ENCODE measurements at regions not wholly inside any gene's neighbourhood (a gene's known extent, or its start where the extent isn't known, plus 50 kb on each side); places are given as distances from the start of the nearest gene placed in this dataset.

- no peaks in the 10 kb centered on the region; the same call in none of the 2 replicates for H3K9me3 ChIP-seq (replicated peaks)
- no peak overlapping the region for H3K27ac ChIP-seq
- H3K36me3 ChIP-seq: no peaks in the 10 kb centered on the region
- H3K27me3 ChIP-seq (replicated peaks): no peaks in the 10 kb centered on the region
- H3K4me3 ChIP-seq: no peak overlapping the region
- no peak for DNase-seq (ENCODE audit: low read depth in 1 of 2, low spot score in 2 of 2)
- no peaks in the 10 kb centered on the region for H3K4me1 ChIP-seq (replicated peaks)
Measured at GRCh38 chr18:39531659-39532058, 1966.1 kb upstream of the CELF4 start.

- DNase-seq (ENCODE audit: low read depth in 1 of 2, low spot score in 2 of 2): no peak
- H3K27ac ChIP-seq: no peak overlapping the region
- no peaks in the 10 kb centered on the region for H3K27me3 ChIP-seq (replicated peaks)
- H3K4me3 ChIP-seq: no peak overlapping the region
- no peaks in the 10 kb centered on the region for H3K36me3 ChIP-seq
- no peaks in the 10 kb centered on the region for H3K4me1 ChIP-seq (replicated peaks)
- H3K9me3 ChIP-seq (replicated peaks): peaks cover 3% of the 10 kb centered on the region; the same call in 1 of the 2 replicates
Measured at GRCh38 chr18:39529358-39529757, 1963.8 kb upstream of the CELF4 start.

GRCh38 chr18:39527465-39527864, 1961.9 kb upstream of the CELF4 start:
- no peak overlapping the region for H3K27ac ChIP-seq
- no peaks in the 10 kb centered on the region for H3K4me1 ChIP-seq (replicated peaks)
- no peaks in the 10 kb centered on the region for H3K27me3 ChIP-seq (replicated peaks)
- H3K4me3 ChIP-seq: no peak overlapping the region
- no peaks in the 10 kb centered on the region for H3K36me3 ChIP-seq
- DNase-seq (ENCODE audit: low read depth in 1 of 2, low spot score in 2 of 2): no peak
- H3K9me3 ChIP-seq (replicated peaks): peaks cover 7% of the 10 kb centered on the region; the same call in 1 of the 2 replicates

- H3K27me3 ChIP-seq (replicated peaks): no peaks in the 10 kb centered on the region
- no peak for DNase-seq (ENCODE audit: low read depth in 1 of 2, low spot score in 2 of 2)
- H3K4me1 ChIP-seq (replicated peaks): no peaks in the 10 kb centered on the region
- H3K9me3 ChIP-seq (replicated peaks): peaks cover 7% of the 10 kb centered on the region; the same call in 1 of the 2 replicates
- no peak overlapping the region for H3K4me3 ChIP-seq
- H3K27ac ChIP-seq: no peak overlapping the region
- H3K36me3 ChIP-seq: no peaks in the 10 kb centered on the region
Measured at GRCh38 chr18:39524370-39524769, 1958.8 kb upstream of the CELF4 start.

GRCh38 chr18:39523281-39523680, 1957.7 kb upstream of the CELF4 start:
- DNase-seq (ENCODE audit: low read depth in 1 of 2, low spot score in 2 of 2): no peak
- H3K4me3 ChIP-seq: no peak overlapping the region
- H3K27me3 ChIP-seq (replicated peaks): no peaks in the 10 kb centered on the region

GRCh38 chr18:39521164-39521563, 1955.6 kb upstream of the CELF4 start:
- Histone ChIP-seq H3K27me3 (replicated peaks) (no peaks in the 10 kb centered on the region), H3K36me3 (no peaks in the 10 kb centered on the region), H3K4me3 (no peak overlapping the region), H3K4me1 (replicated peaks) (no peaks in the 10 kb centered on the region), H3K9me3 (replicated peaks) (0 out of 2 replicates have a peak, but pooled peaks cover 4% of the 10 kb centered on the region), H3K27ac (no peak overlapping the region)
- DNase-seq (ENCODE audit: low read depth in 1 of 2, low spot score in 2 of 2): no peak

More at GRCh38 chr18:39523281-39523680, 1957.7 kb upstream of the CELF4 start:
- no peak overlapping the region for H3K27ac ChIP-seq
- H3K9me3 ChIP-seq (replicated peaks): 0 out of 2 replicates have a peak, but pooled peaks cover 7% of the 10 kb centered on the region
- no peaks in the 10 kb centered on the region for H3K4me1 ChIP-seq (replicated peaks)
- no peaks in the 10 kb centered on the region for H3K36me3 ChIP-seq

GRCh38 chr18:39519741-39520140, 1954.1 kb upstream of the CELF4 start:
- Histone ChIP-seq H3K4me3 (no peak overlapping the region), H3K4me1 (replicated peaks) (no peaks in the 10 kb centered on the region), H3K36me3 (no peaks in the 10 kb centered on the region), H3K27ac (no peak overlapping the region), H3K9me3 (replicated peaks) (0 out of 2 replicates have a peak, but pooled peaks cover 4% of the 10 kb centered on the region), H3K27me3 (replicated peaks) (no peaks in the 10 kb centered on the region)
- DNase-seq (ENCODE audit: low read depth in 1 of 2, low spot score in 2 of 2): no peak

- Histone ChIP-seq H3K36me3 (no peaks in the 10 kb centered on the region), H3K27ac (no peak overlapping the region), H3K9me3 (replicated peaks) (no peaks in the 10 kb centered on the region), H3K4me1 (replicated peaks) (no peaks in the 10 kb centered on the region), H3K27me3 (replicated peaks) (no peaks in the 10 kb centered on the region), H3K4me3 (no peak overlapping the region)
- no peak for DNase-seq (ENCODE audit: low read depth in 1 of 2, low spot score in 2 of 2)
Measured at GRCh38 chr18:39515299-39515698, 1949.7 kb upstream of the CELF4 start.

GRCh38 chr18:39513186-39513585, 1947.6 kb upstream of the CELF4 start:
- no peaks in the 10 kb centered on the region for H3K4me1 ChIP-seq (replicated peaks)
- H3K9me3 ChIP-seq (replicated peaks): no peaks in the 10 kb centered on the region; the same call in 1 of the 2 replicates
- H3K36me3 ChIP-seq: no peaks in the 10 kb centered on the region
- H3K4me3 ChIP-seq: no peak overlapping the region
- no peak overlapping the region for H3K27ac ChIP-seq
- no peaks in the 10 kb centered on the region for H3K27me3 ChIP-seq (replicated peaks)
- DNase-seq (ENCODE audit: low read depth in 1 of 2, low spot score in 2 of 2): no peak

- no peak overlapping the region for H3K4me3 ChIP-seq
- no peaks in the 10 kb centered on the region for H3K36me3 ChIP-seq
- H3K4me1 ChIP-seq (replicated peaks): no peaks in the 10 kb centered on the region
- H3K27me3 ChIP-seq (replicated peaks): no peaks in the 10 kb centered on the region
- no peak overlapping the region for H3K27ac ChIP-seq
- no peak for DNase-seq (ENCODE audit: low read depth in 1 of 2, low spot score in 2 of 2)
- peaks cover 9% of the 10 kb centered on the region; the same call in 1 of the 2 replicates for H3K9me3 ChIP-seq (replicated peaks)
Measured at GRCh38 chr18:39506581-39507330, 1941.2 kb upstream of the CELF4 start.

- Histone ChIP-seq H3K4me1 (replicated peaks) (no peaks in the 10 kb centered on the region), H3K9me3 (replicated peaks) (peaks cover 7% of the 10 kb centered on the region), H3K4me3 (no peak overlapping the region), H3K36me3 (no peaks in the 10 kb centered on the region), H3K27ac (no peak overlapping the region), H3K27me3 (replicated peaks) (no peaks in the 10 kb centered on the region)
- DNase-seq (ENCODE audit: low read depth in 1 of 2, low spot score in 2 of 2): no peak
Measured at GRCh38 chr18:39500306-39500705, 1934.7 kb upstream of the CELF4 start.

- DNase-seq (ENCODE audit: low read depth in 1 of 2, low spot score in 2 of 2): no peak
- H3K27ac ChIP-seq: no peak overlapping the region
- peaks cover 7% of the 10 kb centered on the region; the same call in 1 of the 2 replicates for H3K9me3 ChIP-seq (replicated peaks)
- H3K27me3 ChIP-seq (replicated peaks): no peaks in the 10 kb centered on the region
- H3K36me3 ChIP-seq: no peaks in the 10 kb centered on the region
- H3K4me3 ChIP-seq: no peak overlapping the region
- H3K4me1 ChIP-seq (replicated peaks): no peaks in the 10 kb centered on the region
Measured at GRCh38 chr18:39497821-39498220, 1932.2 kb upstream of the CELF4 start.

GRCh38 chr18:39496986-39497385, 1931.4 kb upstream of the CELF4 start:
- no peak for DNase-seq (ENCODE audit: low read depth in 1 of 2, low spot score in 2 of 2)
- Histone ChIP-seq H3K4me1 (replicated peaks) (no peaks in the 10 kb centered on the region), H3K27ac (no peak overlapping the region), H3K9me3 (replicated peaks) (peaks cover 7% of the 10 kb centered on the region; the same call in 1 of the 2 replicates), H3K4me3 (no peak overlapping the region), H3K27me3 (replicated peaks) (no peaks in the 10 kb centered on the region), H3K36me3 (no peaks in the 10 kb centered on the region)

GRCh38 chr18:39494211-39494896, 1928.8 kb upstream of the CELF4 start:
- Histone ChIP-seq H3K4me3 (no peak overlapping the region), H3K9me3 (replicated peaks) (peaks cover 7% of the 10 kb centered on the region; the same call in 1 of the 2 replicates), H3K27ac (no peak overlapping the region), H3K4me1 (replicated peaks) (no peaks in the 10 kb centered on the region), H3K36me3 (no peaks in the 10 kb centered on the region), H3K27me3 (replicated peaks) (no peaks in the 10 kb centered on the region)
- DNase-seq (ENCODE audit: low read depth in 1 of 2, low spot score in 2 of 2): no peak
